KMS-11 (cell line): ENCODE measurements at regions not wholly inside any gene's neighbourhood (a gene's known extent, or its start where the extent isn't known, plus 50 kb on each side); places are given as distances from the start of the nearest gene placed in this dataset.

Source experiments
- H2AFZ ChIP-seq: fragments of 200-600 bp; sonication (generic); 2 replicates; pipeline ENCODE4 v1.6.1; 2016; ENCODE audit warnings: antibody characterized with exemption, mixed run types, low read depth
- H3K27ac ChIP-seq: fragments of 200-600 bp; sonication (generic); 2 replicates; pipeline ENCODE4 v1.6.1; 2016; ENCODE audit warnings: mild to moderate bottlenecking, mixed run types
- H3K27me3 ChIP-seq: fragments of 200-600 bp; sonication (generic); 2 replicates; pipeline ENCODE4 v1.6.1; 2017; ENCODE audit warnings: mild to moderate bottlenecking, low read depth, mixed run types, moderate library complexity; ENCODE audit not compliant: insufficient read depth
- H3K36me3 ChIP-seq: fragments of 200-600 bp; sonication (generic); 2 replicates; pipeline ENCODE4 v1.6.1; 2017; ENCODE audit warnings: mild to moderate bottlenecking, mixed run types; ENCODE audit not compliant: insufficient read depth
- H3K4me1 ChIP-seq: fragments of 200-600 bp; sonication (generic); 2 replicates; pipeline ENCODE4 v1.6.1; 2016; ENCODE audit warnings: mild to moderate bottlenecking, low read depth, mixed run types; ENCODE audit not compliant: poor library complexity, severe bottlenecking
- H3K4me2 ChIP-seq: fragments of 200-600 bp; sonication (generic); 2 replicates; pipeline ENCODE4 v1.7.0; 2016; ENCODE audit warnings: mild to moderate bottlenecking, mixed run types
- H3K4me3 ChIP-seq: fragments of 200-600 bp; sonication (generic); IDR thresholded peaks from 2 replicates; pipeline ENCODE4 v1.6.1; 2017; ENCODE audit warnings: low read depth, low read length, mixed read lengths; ENCODE audit not compliant: insufficient read depth
- H3K79me2 ChIP-seq: fragments of 200-600 bp; sonication (generic); 2 replicates; pipeline ENCODE4 v1.6.1; 2016; ENCODE audit warnings: low read depth, mixed run types; ENCODE audit not compliant: insufficient read depth
- H3K9ac ChIP-seq: fragments of 200-600 bp; sonication (generic); 2 replicates; pipeline ENCODE4 v1.6.1; 2016; ENCODE audit warnings: mild to moderate bottlenecking, mixed run types
- H4K20me1 ChIP-seq: fragments of 200-600 bp; sonication (generic); 2 replicates; pipeline ENCODE4 v1.6.1; 2016; ENCODE audit warnings: mild to moderate bottlenecking, mixed run types; ENCODE audit not compliant: insufficient read depth
- CTCF ChIP-seq: fragments of 200-600 bp; sonication (generic); conservative IDR thresholded peaks from 2 replicates; pipeline ENCODE4 v1.6.1; 2017; ENCODE audit warnings: low read depth, mild to moderate bottlenecking, antibody characterized with exemption, low read length, moderate library complexity, mixed read lengths

GRCh38 chr2:43035922-43036321 lies 190.5 kb downstream of the ZFP36L2 start:
- no peak overlapping the region for H3K4me3 ChIP-seq
- H3K79me2 ChIP-seq: no peaks in the 10 kb centered on the region
- no peak overlapping the region for H2AFZ ChIP-seq
- H3K9ac ChIP-seq: no peak overlapping the region
- TF ChIP-seq CTCF: no peak
- no peaks in the 10 kb centered on the region for H4K20me1 ChIP-seq
- H3K4me1 ChIP-seq: no peaks in the 10 kb centered on the region
- no peak overlapping the region for H3K27ac ChIP-seq
- H3K4me2 ChIP-seq: no peak overlapping the region
- no peaks in the 10 kb centered on the region for H3K36me3 ChIP-seq
- H3K27me3 ChIP-seq: no peaks in the 10 kb centered on the region

- no peak for TF ChIP-seq CTCF
- Histone ChIP-seq H3K4me3 (no peak overlapping the region), H3K9ac (no peak overlapping the region), H3K79me2 (no peaks in the 10 kb centered on the region), H2AFZ (no peak overlapping the region), H3K4me2 (no peak overlapping the region), H3K27ac (no peak overlapping the region), H4K20me1 (no peaks in the 10 kb centered on the region), H3K4me1 (no peaks in the 10 kb centered on the region), H3K27me3 (no peaks in the 10 kb centered on the region), H3K36me3 (no peaks in the 10 kb centered on the region)
Measured at GRCh38 chr2:43034921-43035320, 191.5 kb downstream of the ZFP36L2 start.

GRCh38 chr2:43034242-43034619 lies 192.2 kb downstream of the ZFP36L2 start:
- Histone ChIP-seq H3K27ac (no peak overlapping the region), H3K9ac (no peak overlapping the region), H3K4me1 (no peaks in the 10 kb centered on the region), H3K4me2 (no peak overlapping the region), H2AFZ (no peak overlapping the region), H3K27me3 (no peaks in the 10 kb centered on the region), H4K20me1 (no peaks in the 10 kb centered on the region), H3K79me2 (no peaks in the 10 kb centered on the region), H3K36me3 (no peaks in the 10 kb centered on the region), H3K4me3 (no peak overlapping the region)
- TF ChIP-seq CTCF: no peak

- TF ChIP-seq CTCF: no peak
- H3K27ac ChIP-seq: no peak overlapping the region
- no peak overlapping the region for H3K4me2 ChIP-seq
Measured at GRCh38 chr2:43033466-43034241, 192.8 kb downstream of the ZFP36L2 start.

More at GRCh38 chr2:43033466-43034241, 192.8 kb downstream of the ZFP36L2 start:
- Histone ChIP-seq H3K9ac (no peak overlapping the region), H3K27me3 (no peaks in the 10 kb centered on the region), H3K36me3 (no peaks in the 10 kb centered on the region), H4K20me1 (no peaks in the 10 kb centered on the region), H3K4me1 (no peaks in the 10 kb centered on the region), H3K4me3 (no peak overlapping the region), H3K79me2 (no peaks in the 10 kb centered on the region), H2AFZ (no peak overlapping the region)
